CD8-positive, alpha-beta memory T cell (primary cell): ENCODE measurements at regions not wholly inside any gene's neighbourhood (a gene's known extent, or its start where the extent isn't known, plus 50 kb on each side); places are given as distances from the start of the nearest gene placed in this dataset.

Experiments
- CTCF ChIA-PET: fragments of 350-600 bp; sonication (Branson Sonifier 250); formaldehyde crosslinking; loops from one replicate; lab custom pipeline; 2021; ENCODE audit warnings: antibody characterized with exemption; lab: Charles Lee
- POLR2A ChIA-PET: fragments of 350-600 bp; sonication (Branson Sonifier 250); formaldehyde crosslinking; loops from one replicate; lab custom pipeline; 2021; ENCODE audit warnings: antibody characterized with exemption; lab: Charles Lee
- DNase-seq, 5 donors: peaks; one replicate each; pipeline versions ENCODE4 v3.0.0 to v3.0.0-alpha.2; 2020 to 2022; ENCODE audit warnings: mixed read lengths in 1 of 5
- H3K27ac ChIP-seq: one replicate; pipeline ENCODE4 v1.7.0; 2013; ENCODE audit warnings: low read depth, mild to moderate bottlenecking, low read length, moderate library complexity
- H3K27me3 ChIP-seq: 2 replicates; pipeline ENCODE4 v1.7.0; 2013; ENCODE audit warnings: low read length, mild to moderate bottlenecking; ENCODE audit not compliant: insufficient read depth, poor library complexity, severe bottlenecking
- H3K36me3 ChIP-seq: 2 replicates; pipeline ENCODE4 v1.7.0; 2013; ENCODE audit warnings: mild to moderate bottlenecking, low read length, moderate library complexity; ENCODE audit not compliant: insufficient read depth
- H3K4me1 ChIP-seq: 2 replicates; pipeline ENCODE4 v1.7.0; 2013; ENCODE audit warnings: mild to moderate bottlenecking, low read length, moderate library complexity; ENCODE audit not compliant: insufficient read depth
- H3K4me3 ChIP-seq: 2 replicates; pipeline ENCODE4 v1.7.0; 2013; ENCODE audit warnings: mild to moderate bottlenecking, low read length
- H3K9me3 ChIP-seq: 2 replicates; pipeline ENCODE4 v1.7.0; 2013; ENCODE audit warnings: mild to moderate bottlenecking, low read length
- H3K27ac Mint-ChIP-seq, 8 donors: one replicate each; pipeline ENCODE4 v1.8.0; 2020 to 2021; ENCODE audit warnings: mixed read lengths in 8 of 8, mild to moderate bottlenecking in 6 of 8, inconsistent platforms in 3 of 8, moderate library complexity in 3 of 8
- H3K27me3 Mint-ChIP-seq, 2 donors: one replicate each; pipeline ENCODE4 v1.8.0; 2020 to 2021; ENCODE audit warnings: mixed read lengths in 2 of 2, mild to moderate bottlenecking in 1 of 2, moderate library complexity in 1 of 2
- H3K36me3 Mint-ChIP-seq, 3 donors: one replicate each; pipeline ENCODE4 v1.8.0; 2020 to 2021; ENCODE audit warnings: mixed read lengths in 3 of 3, inconsistent platforms in 1 of 3, mild to moderate bottlenecking in 1 of 3
- H3K4me1 Mint-ChIP-seq, 3 donors: one replicate each; pipeline ENCODE4 v1.8.0; 2020 to 2021; ENCODE audit warnings: mixed read lengths in 3 of 3, inconsistent platforms in 1 of 3, mild to moderate bottlenecking in 1 of 3
- H3K4me3 Mint-ChIP-seq, 7 donors: one replicate each; pipeline ENCODE4 v1.8.0; 2020 to 2021; ENCODE audit warnings: mixed read lengths in 7 of 7, mild to moderate bottlenecking in 6 of 7, moderate library complexity in 4 of 7, inconsistent platforms in 2 of 7
- H3K9me3 Mint-ChIP-seq, 5 donors: one replicate each; pipeline ENCODE4 v1.8.0; 2020 to 2022; ENCODE audit warnings: mixed read lengths in 5 of 5, mild to moderate bottlenecking in 3 of 5, moderate library complexity in 2 of 5, inconsistent platforms in 1 of 5

DNA sequence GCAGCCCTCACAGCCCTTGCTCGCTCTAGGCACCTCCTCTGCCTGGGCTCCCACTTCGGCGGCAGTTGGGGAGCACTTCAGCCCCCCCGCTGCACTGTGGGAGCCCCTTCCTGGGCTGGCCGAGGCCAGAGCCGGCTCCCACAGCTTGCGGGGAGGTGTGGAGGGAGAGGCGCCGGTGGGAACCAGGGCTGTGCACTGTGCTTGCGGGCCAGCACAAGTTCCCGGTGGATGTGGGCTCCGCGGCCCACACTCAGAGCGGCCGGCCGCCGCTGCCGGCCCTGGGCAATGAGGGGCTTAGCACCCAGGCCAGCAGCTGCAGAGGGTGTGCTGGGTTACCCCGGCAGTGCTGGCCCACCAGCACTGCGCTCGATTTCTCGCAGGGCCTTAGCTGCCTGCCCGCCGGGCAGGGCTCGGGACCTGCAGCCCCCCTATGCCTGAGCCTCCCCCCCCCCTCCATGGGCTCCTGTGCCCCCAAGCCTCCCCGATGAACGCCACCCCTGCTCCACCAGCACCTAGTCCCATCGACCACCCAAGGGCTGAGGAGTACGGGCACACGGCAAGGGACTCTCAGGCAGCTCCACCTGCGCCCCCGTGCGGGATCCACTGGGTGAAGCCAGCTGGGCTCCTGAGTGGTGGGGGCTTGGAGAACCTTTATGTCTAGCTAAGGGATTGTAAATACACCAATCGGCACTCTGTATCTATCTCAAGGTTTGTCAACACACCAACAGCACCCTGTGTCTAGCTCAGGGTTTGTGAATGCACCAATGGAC is 224.8 kb downstream of the ZNF608 start:
- DNase-seq: no peak
- no peaks in the 10 kb centered on the region for H3K4me1 Mint-ChIP-seq
- Histone ChIP-seq H3K27ac (no peak overlapping the region), H3K36me3 (no peaks in the 10 kb centered on the region), H3K4me1 (no peaks in the 10 kb centered on the region), H3K4me3 (no peak overlapping the region), H3K9me3 (no peaks in the 10 kb centered on the region), H3K27me3 (no peaks in the 10 kb centered on the region)
- POLR2A ChIA-PET: no interaction called here
- CTCF ChIA-PET: no interaction called here
- no peaks in the 10 kb centered on the region for H3K27me3 Mint-ChIP-seq
- no peak overlapping the region for H3K4me3 Mint-ChIP-seq
- peaks cover 0 to 12% (median 0%) of the 10 kb centered on the region in 5 donors for H3K9me3 Mint-ChIP-seq
- H3K27ac Mint-ChIP-seq: no peak overlapping the region
- H3K36me3 Mint-ChIP-seq: no peaks in the 10 kb centered on the region

DNA sequence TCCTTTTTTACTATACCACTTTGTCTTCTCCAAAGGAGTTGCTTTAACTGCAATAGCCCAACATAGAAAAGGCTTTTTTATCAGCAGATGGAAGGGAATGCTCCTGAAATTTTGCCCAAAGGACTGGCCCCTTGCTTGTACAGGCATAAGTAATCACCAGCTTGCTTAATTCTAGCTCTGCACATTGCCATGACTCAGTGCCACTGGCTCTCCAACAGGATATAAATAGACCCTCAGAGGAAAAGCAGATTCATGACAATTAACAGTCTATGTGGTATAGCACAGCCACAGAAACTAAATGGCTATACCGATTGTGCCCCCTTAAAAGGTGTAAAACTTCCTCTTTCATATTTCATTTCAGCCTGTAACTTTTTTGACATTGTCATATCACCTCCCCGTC is 227.0 kb downstream of the ZNF608 start:
- H3K4me1 Mint-ChIP-seq: no peaks in the 10 kb centered on the region
- H3K4me3 ChIP-seq: no peak overlapping the region
- CTCF ChIA-PET: no interaction called here
- H3K36me3 Mint-ChIP-seq: no peaks in the 10 kb centered on the region
- H3K9me3 ChIP-seq: no peaks in the 10 kb centered on the region
- no peak overlapping the region for H3K27ac ChIP-seq
- no peaks in the 10 kb centered on the region for H3K4me1 ChIP-seq
- peaks cover 0 to 12% (median 0%) of the 10 kb centered on the region in 5 donors for H3K9me3 Mint-ChIP-seq
- H3K27me3 ChIP-seq: no peaks in the 10 kb centered on the region
- DNase-seq: no peak
- no peak overlapping the region for H3K4me3 Mint-ChIP-seq
- H3K27me3 Mint-ChIP-seq: no peaks in the 10 kb centered on the region
- no peak overlapping the region for H3K27ac Mint-ChIP-seq
- POLR2A ChIA-PET: no interaction called here
- no peaks in the 10 kb centered on the region for H3K36me3 ChIP-seq

DNA sequence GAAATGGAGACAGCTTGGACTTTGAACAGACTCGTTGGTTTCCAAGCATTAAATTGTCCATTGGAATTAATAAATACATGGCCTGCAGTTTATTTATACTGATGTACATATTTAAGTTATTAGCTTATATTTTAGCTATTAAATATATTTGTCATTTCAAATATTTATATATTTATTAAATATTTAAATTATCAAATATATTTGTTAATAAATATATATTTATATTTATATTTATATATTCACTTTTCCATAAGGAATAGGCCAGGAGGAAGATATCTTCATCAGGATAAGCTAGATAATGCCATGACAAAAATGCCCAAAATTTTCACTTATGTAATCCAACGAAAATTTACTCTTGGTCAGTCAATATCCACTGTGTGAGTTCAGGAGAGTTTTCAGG is 229.9 kb downstream of the ZNF608 start:
- CTCF ChIA-PET: no interaction called here
- H3K9me3 Mint-ChIP-seq: peaks cover 0 to 6% (median 0%) of the 10 kb centered on the region in 5 donors
- H3K4me3 Mint-ChIP-seq: no peak overlapping the region
- no peaks in the 10 kb centered on the region for H3K27me3 ChIP-seq
- no peaks in the 10 kb centered on the region for H3K36me3 Mint-ChIP-seq
- POLR2A ChIA-PET: no interaction called here
- no peaks in the 10 kb centered on the region for H3K36me3 ChIP-seq
- no peak overlapping the region for H3K4me3 ChIP-seq
- no peaks in the 10 kb centered on the region for H3K27me3 Mint-ChIP-seq
- H3K27ac Mint-ChIP-seq: no peak overlapping the region
- DNase-seq: no peak
- no peaks in the 10 kb centered on the region for H3K4me1 Mint-ChIP-seq
- H3K9me3 ChIP-seq: no peaks in the 10 kb centered on the region
- H3K4me1 ChIP-seq: no peaks in the 10 kb centered on the region
- no peak overlapping the region for H3K27ac ChIP-seq

DNA sequence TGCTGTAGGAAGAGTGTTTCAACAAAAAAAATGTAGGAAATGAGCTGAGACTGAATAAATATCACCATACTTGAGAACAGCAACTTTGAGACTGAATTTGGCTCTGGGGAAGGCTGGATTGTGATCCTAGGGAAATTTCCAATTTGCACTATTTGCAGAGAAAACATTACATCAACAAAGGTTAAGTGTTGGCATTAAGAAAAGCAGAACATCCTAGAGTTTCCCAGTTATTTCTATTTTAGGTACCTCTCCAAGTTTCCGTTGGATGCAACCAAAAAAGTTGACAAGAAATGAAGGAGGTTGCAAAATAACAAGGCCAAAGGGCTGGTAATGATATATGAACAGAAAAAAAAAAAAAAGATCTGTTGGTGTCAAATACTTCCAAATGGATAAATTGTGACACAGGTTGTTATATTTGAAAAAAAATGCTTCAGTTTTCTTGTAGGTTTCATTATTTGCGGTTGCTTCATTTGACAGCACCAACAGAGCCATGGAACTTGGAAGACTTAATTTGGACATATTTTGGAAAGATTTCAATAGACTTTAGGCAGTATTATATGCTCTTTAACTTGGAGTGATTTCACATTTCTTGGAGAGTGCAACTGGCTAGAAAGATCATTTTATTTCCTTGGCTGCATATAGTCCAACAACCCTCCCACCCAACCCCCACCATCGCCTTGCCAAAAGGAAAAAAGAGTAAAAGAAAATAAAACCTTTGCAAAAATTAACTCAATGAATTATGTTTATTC is 230.8 kb downstream of the ZNF608 start:
- H3K4me1 ChIP-seq: no peaks in the 10 kb centered on the region
- no peak overlapping the region for H3K4me3 Mint-ChIP-seq
- H3K27ac Mint-ChIP-seq: no peak overlapping the region
- H3K4me1 Mint-ChIP-seq: no peaks in the 10 kb centered on the region
- no peak overlapping the region for H3K27ac ChIP-seq
- peaks cover 0 to 6% (median 0%) of the 10 kb centered on the region in 5 donors for H3K9me3 Mint-ChIP-seq
- no peaks in the 10 kb centered on the region for H3K27me3 Mint-ChIP-seq
- DNase-seq: no peak
- H3K4me3 ChIP-seq: no peak overlapping the region
- H3K36me3 Mint-ChIP-seq: no peaks in the 10 kb centered on the region
- H3K27me3 ChIP-seq: no peaks in the 10 kb centered on the region
- ChIA-PET POLR2A (no interaction called here), CTCF (no interaction called here)
- no peaks in the 10 kb centered on the region for H3K9me3 ChIP-seq
- H3K36me3 ChIP-seq: no peaks in the 10 kb centered on the region

DNA sequence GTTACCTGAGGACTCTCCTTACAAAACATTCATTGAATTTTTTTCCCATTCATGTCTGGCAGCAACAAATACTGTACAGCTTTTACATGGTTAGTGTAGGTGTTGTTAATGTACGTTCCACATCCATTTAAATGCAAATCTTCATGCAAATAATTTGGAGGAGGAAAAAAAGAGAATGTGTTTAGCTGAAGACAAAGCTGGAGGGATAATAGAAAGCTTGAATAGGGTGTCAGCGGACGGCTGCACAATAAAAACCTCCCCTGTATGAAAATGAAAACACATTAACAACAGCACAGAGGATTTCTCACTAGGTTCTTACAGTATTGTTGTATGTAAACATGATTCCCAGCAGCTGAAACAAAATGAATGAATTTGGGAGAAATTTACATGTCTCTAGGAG is 231.5 kb downstream of the ZNF608 start:
- Mint-ChIP-seq H3K27ac (no peak overlapping the region), H3K4me3 (no peak overlapping the region), H3K27me3 (no peaks in the 10 kb centered on the region), H3K36me3 (no peaks in the 10 kb centered on the region), H3K4me1 (no peaks in the 10 kb centered on the region), H3K9me3 (peaks cover 0 to 6% (median 0%) of the 10 kb centered on the region in 5 donors)
- ChIA-PET POLR2A (no interaction called here), CTCF (no interaction called here)
- Histone ChIP-seq H3K36me3 (no peaks in the 10 kb centered on the region), H3K27ac (no peak overlapping the region), H3K4me3 (no peak overlapping the region), H3K9me3 (no peaks in the 10 kb centered on the region), H3K27me3 (no peaks in the 10 kb centered on the region), H3K4me1 (no peaks in the 10 kb centered on the region)
- DNase-seq: no peak

DNA sequence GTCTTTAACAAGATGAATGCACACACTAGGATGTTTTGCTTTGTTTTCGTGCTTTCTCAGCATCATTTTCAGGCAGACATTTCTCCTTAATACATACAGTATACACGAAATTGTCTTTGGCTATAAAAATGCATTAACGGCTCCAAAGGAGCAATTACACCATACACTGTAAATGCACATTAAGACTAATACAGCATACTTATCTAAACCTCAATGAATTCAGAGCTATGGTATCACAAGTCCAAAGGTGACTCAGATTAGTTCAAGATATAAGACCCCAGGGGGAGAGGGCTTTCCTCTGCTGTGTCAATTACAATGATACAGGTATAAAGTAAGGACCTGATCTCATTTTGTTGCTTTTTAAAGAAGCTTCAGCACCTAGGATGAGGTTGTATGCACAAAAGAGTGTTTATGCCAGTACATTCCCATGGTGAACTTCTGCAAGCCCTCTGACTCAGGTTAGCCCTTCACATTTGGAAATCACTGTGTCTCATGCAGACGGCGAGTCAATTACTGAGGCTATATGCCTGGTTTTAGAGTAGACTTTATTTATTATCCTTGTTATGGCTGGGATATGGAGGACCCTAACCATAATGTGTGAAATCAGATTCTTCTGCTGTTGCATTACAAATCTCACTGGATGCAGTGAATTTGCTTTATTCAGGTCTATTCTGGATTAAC is 233.3 kb downstream of the ZNF608 start:
- no peaks in the 10 kb centered on the region for H3K27me3 Mint-ChIP-seq
- H3K36me3 Mint-ChIP-seq: no peaks in the 10 kb centered on the region
- no peak for DNase-seq
- ChIA-PET CTCF (no interaction called here), POLR2A (no interaction called here)
- H3K4me1 ChIP-seq: no peaks in the 10 kb centered on the region
- no peak overlapping the region for H3K27ac Mint-ChIP-seq
- no peaks in the 10 kb centered on the region for H3K4me1 Mint-ChIP-seq
- H3K36me3 ChIP-seq: no peaks in the 10 kb centered on the region
- no peaks in the 10 kb centered on the region for H3K27me3 ChIP-seq
- no peak overlapping the region for H3K27ac ChIP-seq
- H3K9me3 Mint-ChIP-seq: peaks cover 0 to 5% (median 0%) of the 10 kb centered on the region in 5 donors
- H3K4me3 ChIP-seq: no peak overlapping the region
- no peak overlapping the region for H3K4me3 Mint-ChIP-seq
- no peaks in the 10 kb centered on the region for H3K9me3 ChIP-seq

DNA sequence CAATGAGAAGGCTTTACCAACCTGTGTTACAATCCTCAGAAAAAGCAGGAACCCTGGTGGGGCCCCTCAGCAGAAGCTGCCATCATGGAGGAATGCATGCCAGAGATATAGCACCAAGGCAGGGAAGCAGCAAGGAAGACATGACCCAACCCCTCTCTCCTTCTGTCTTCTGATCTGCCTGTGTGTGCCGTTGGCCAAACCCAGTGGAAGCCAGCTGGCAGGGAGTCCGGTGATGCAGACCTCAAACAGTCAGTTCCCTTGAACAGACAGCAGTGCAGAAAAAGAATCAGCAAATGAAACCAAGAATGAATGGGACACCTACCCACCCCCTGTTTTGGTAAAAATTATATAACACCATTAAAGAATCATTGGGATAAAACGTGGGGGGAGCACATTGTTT is 234.2 kb downstream of the ZNF608 start:
- Mint-ChIP-seq H3K27ac (no peak overlapping the region), H3K9me3 (peaks cover 0 to 2% (median 0%) of the 10 kb centered on the region in 5 donors), H3K4me3 (no peak overlapping the region), H3K36me3 (no peaks in the 10 kb centered on the region), H3K4me1 (no peaks in the 10 kb centered on the region), H3K27me3 (no peaks in the 10 kb centered on the region)
- H3K27me3 ChIP-seq: no peaks in the 10 kb centered on the region
- no peak for DNase-seq
- POLR2A ChIA-PET: no interaction called here
- no peaks in the 10 kb centered on the region for H3K4me1 ChIP-seq
- no peak overlapping the region for H3K27ac ChIP-seq
- H3K4me3 ChIP-seq: no peak overlapping the region
- no peaks in the 10 kb centered on the region for H3K9me3 ChIP-seq
- CTCF ChIA-PET: no interaction called here
- H3K36me3 ChIP-seq: no peaks in the 10 kb centered on the region

DNA sequence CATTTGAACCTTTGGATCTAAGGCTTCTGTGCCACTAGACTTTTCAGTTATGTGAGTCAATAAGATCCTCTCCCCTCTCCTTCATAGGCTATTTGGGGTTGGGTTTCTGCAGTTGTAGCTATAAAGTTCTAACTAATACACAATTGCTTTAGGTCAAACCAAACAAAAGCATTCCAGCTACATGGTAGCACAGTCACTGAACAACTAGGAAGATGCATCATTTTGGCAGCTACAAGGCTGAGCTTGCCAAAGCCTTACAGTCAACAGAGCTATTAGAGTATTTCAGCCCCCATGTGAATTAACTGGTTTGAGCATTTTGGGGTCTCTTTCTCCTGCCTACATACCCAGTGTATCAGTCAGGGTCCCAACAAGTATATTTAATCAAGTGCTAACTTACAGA is 234.6 kb downstream of the ZNF608 start:
- DNase-seq: no peak
- no peaks in the 10 kb centered on the region for H3K36me3 ChIP-seq
- H3K9me3 Mint-ChIP-seq: peaks cover 0 to 1% (median 0%) of the 10 kb centered on the region in 5 donors
- H3K4me3 Mint-ChIP-seq: no peak overlapping the region
- H3K27me3 ChIP-seq: no peaks in the 10 kb centered on the region
- CTCF ChIA-PET: no interaction called here
- POLR2A ChIA-PET: no interaction called here
- H3K4me3 ChIP-seq: no peak overlapping the region
- H3K36me3 Mint-ChIP-seq: no peaks in the 10 kb centered on the region
- no peak overlapping the region for H3K27ac Mint-ChIP-seq
- no peak overlapping the region for H3K27ac ChIP-seq
- no peaks in the 10 kb centered on the region for H3K4me1 Mint-ChIP-seq
- H3K9me3 ChIP-seq: no peaks in the 10 kb centered on the region
- no peaks in the 10 kb centered on the region for H3K27me3 Mint-ChIP-seq
- H3K4me1 ChIP-seq: no peaks in the 10 kb centered on the region
